Tibial nerve (tissue), 3 donors: ENCODE measurements at regions not wholly inside any gene's neighbourhood (a gene's known extent, or its start where the extent isn't known, plus 50 kb on each side); places are given as distances from the start of the nearest gene placed in this dataset.

Source experiments
- CTCF ChIP-seq, 5 experiments: fragments of 200-600 bp in 3 of 5; fragments of 450-650 bp in 2 of 5; sonication (generic) in 3 of 5; IDR thresholded peaks; one replicate each; pipeline ENCODE4 v1.5.1; 2016 to 2019; ENCODE audit warnings: antibody characterized with exemption in 5 of 5, mild to moderate bottlenecking in 3 of 5, moderate library complexity in 2 of 5
- POLR2A ChIP-seq, 2 donors: fragments of 450-650 bp; IDR thresholded peaks; one replicate each; pipeline ENCODE4 v1.6.1; 2017; ENCODE audit warnings: antibody characterized with exemption in 2 of 2, mild to moderate bottlenecking in 2 of 2, moderate library complexity in 2 of 2

DNA sequence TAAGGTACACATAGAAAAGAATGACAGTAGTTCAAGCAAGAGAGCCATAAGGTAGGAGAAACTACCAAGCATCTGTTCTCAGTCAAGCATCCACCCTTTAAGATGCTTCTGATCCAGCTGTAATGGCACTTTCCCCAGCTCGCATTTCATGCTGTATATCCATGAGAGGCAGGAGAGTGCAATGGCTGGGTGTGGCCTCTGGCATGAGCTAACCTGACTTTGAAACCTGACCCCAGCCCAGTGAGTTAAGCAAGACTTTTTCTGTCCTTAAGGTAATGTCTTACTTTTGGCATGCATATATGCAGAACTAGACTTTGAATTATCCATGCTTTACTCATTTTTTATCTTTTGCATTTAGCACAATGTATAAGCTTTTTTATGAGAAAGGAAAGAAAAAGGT lies 79.8 kb upstream of the CNTN5 start:
- TF ChIP-seq CTCF (IDR thresholded peaks at IDR 0.05) (no peak), POLR2A (IDR thresholded peaks at IDR 0.05) (no peak)
